ENCODE measurements at regions not wholly inside any gene's neighbourhood (a gene's known extent, or its start where the extent isn't known, plus 50 kb on each side); places are given as distances from the start of the nearest gene placed in this dataset.

DNA sequence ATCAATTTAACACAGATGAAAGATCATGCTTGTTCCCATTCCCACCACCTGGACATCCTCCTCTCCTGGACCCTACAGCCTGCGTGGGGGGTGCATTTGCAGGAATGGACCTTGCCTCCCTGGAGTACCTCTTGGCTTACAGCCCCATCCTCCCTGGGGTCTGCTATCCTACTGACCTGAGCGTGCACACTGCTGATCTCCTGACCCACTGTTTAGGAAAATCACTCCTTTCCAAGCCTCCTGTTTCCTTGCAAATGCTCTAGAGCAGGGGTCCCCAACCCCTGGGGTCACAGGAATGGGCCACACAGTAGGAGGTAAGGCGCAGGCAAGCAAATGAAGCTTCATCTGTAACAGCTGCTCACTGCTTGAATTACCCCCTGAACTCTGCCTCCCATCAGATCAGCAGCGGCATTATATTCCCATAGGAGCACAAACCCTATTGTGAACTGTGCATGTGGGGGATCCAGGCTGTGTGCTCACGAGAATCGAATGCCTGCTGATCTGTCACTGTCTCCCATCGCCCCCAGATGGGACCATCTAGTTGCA, 88.2 kb upstream of the SEPTIN5 start:
- Histone ChIP-seq H2AFZ (ENCODE audit: low read length) (no peak overlapping the region), H2AK5ac (ENCODE audit: insufficient read length, low read length) (no peak overlapping the region), H3K27ac (ENCODE audit: insufficient read length, low read depth, low read length) (no peak overlapping the region), H3K79me2 (ENCODE audit: insufficient read depth, low read length) (no peaks in the 10 kb centered on the region), H3K23me2 (ENCODE audit: insufficient read length, low read depth, low read length, poor library complexity, severe bottlenecking) (no peaks in the 10 kb centered on the region), H2BK120ac (ENCODE audit: low read depth, low read length, poor library complexity, severe bottlenecking) (no peak overlapping the region), H3K18ac (ENCODE audit: insufficient read length, low read depth, low read length) (no peak overlapping the region), H4K20me1 (ENCODE audit: control insufficient read depth, insufficient read depth, insufficient read length) (no peaks in the 10 kb centered on the region), H4K8ac (replicated peaks; ENCODE audit: insufficient read length, low read depth, low read length) (no peak overlapping the region), H3K4me1 (ENCODE audit: insufficient read depth, low read length) (peaks cover 4% of the 10 kb centered on the region; the same call in 1 of the 2 replicates), H3K9ac (ENCODE audit: extremely low read depth, insufficient read length, low read length) (no peak overlapping the region), H3K4ac (ENCODE audit: low read depth, low read length) (no peak overlapping the region), H2BK5ac (ENCODE audit: insufficient read length, low read length) (no peak overlapping the region), H3K56ac (ENCODE audit: insufficient read length, low read depth, low read length) (no peak overlapping the region), H3K27me3 (ENCODE audit: insufficient read depth, low read length) (no peaks in the 10 kb centered on the region), H3K14ac (ENCODE audit: insufficient read depth, low read length) (no peak overlapping the region), H3K4me2 (ENCODE audit: insufficient read depth, insufficient read length, low read length) (no peak overlapping the region), H2BK12ac (ENCODE audit: insufficient read length, low read depth, low read length) (no peak overlapping the region), H4K91ac (ENCODE audit: insufficient read length, low read depth, low read length) (no peak overlapping the region), H2BK15ac (ENCODE audit: low read depth, low read length) (no peak overlapping the region), H2BK20ac (ENCODE audit: low read depth, low read length, poor library complexity, severe bottlenecking) (no peak overlapping the region), H3K23ac (ENCODE audit: insufficient read length, low read depth, low read length) (no peak overlapping the region), H3T11ph (ENCODE audit: low read length) (no peak overlapping the region), H3K79me1 (ENCODE audit: insufficient read depth, low read depth, low read length, poor library complexity, severe bottlenecking) (no peaks in the 10 kb centered on the region), H4K5ac (ENCODE audit: insufficient read length, low read depth, low read length) (no peak overlapping the region), H3K9me3 (ENCODE audit: control insufficient read depth, low read depth, low read length) (no peaks in the 10 kb centered on the region)
- peak overlapping the region in 2 of 3 experiments; percentile 3 to 68; a peak in 3 of 7 replicates for H3K27ac Mint-ChIP-seq
- H3K4me1 Mint-ChIP-seq, result peaks cover 36 to 42% of the 10 kb centered on the region in 2 experiments
- no CpG with 5 or more reads among the region's 7 CpGs for WGBS (ENCODE audit: extremely low coverage, insufficient read length, low lambda C conversion rate)
- H3K9me3 Mint-ChIP-seq, result no peaks in the 10 kb centered on the region; a peak in 1 of 5 replicates
- DNase-seq, result no peak
- H3K4me3 Mint-ChIP-seq, result peak overlapping the region in 1 of 2 experiments; percentile 5; a peak in 2 of 5 replicates
- peaks cover 3% of the 10 kb centered on the region for H3K27me3 Mint-ChIP-seq (ENCODE audit: low read depth)
- H3K36me3 Mint-ChIP-seq (ENCODE audit: insufficient read depth in 1 of 3, low read depth in 3 of 3), result no peaks in the 10 kb centered on the region; a peak in 1 of 7 replicates
- TF ChIP-seq, protein P1, sequence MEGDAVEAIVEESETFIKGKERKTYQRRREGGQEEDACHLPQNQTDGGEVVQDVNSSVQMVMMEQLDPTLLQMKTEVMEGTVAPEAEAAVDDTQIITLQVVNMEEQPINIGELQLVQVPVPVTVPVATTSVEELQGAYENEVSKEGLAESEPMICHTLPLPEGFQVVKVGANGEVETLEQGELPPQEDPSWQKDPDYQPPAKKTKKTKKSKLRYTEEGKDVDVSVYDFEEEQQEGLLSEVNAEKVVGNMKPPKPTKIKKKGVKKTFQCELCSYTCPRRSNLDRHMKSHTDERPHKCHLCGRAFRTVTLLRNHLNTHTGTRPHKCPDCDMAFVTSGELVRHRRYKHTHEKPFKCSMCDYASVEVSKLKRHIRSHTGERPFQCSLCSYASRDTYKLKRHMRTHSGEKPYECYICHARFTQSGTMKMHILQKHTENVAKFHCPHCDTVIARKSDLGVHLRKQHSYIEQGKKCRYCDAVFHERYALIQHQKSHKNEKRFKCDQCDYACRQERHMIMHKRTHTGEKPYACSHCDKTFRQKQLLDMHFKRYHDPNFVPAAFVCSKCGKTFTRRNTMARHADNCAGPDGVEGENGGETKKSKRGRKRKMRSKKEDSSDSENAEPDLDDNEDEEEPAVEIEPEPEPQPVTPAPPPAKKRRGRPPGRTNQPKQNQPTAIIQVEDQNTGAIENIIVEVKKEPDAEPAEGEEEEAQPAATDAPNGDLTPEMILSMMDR (conservative IDR thresholded peaks at IDR 0.05), result no peak

All from H9 (cell line).